ENCODE measurements at regions not wholly inside any gene's neighbourhood (a gene's known extent, or its start where the extent isn't known, plus 50 kb on each side); places are given as distances from the start of the nearest gene placed in this dataset.

DNA sequence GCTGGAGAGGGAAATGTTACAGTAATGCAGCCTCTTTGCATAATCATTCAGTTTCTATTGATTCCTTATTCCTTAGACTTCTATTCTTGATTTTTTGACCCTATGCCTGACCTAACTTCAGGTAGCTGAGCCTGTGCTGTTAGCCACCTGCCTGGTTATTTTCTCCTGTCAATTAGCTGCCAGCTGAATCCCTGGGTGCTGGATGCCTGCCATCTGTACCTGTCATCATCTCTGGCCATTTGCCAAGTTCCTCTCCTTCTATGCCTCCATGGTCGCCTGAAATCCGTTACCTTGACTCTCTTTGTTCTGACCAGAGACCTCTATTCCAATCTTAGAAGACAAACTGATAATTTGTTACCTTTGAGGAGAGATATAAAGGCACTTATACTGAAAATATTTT, 178.3 kb downstream of the CAVIN4 start:
- TF ChIP-seq POLR2A (IDR thresholded peaks at IDR 0.05) (no peak), CTCF (IDR thresholded peaks at IDR 0.05) (no peak), POLR2AphosphoS5 (IDR thresholded peaks at IDR 0.05) (no peak), EP300 (IDR thresholded peaks at IDR 0.05) (no peak)

All from suprapubic skin (tissue), 4 donors.